WI38 (cell line): ENCODE measurements at regions not wholly inside any gene's neighbourhood (a gene's known extent, or its start where the extent isn't known, plus 50 kb on each side); places are given as distances from the start of the nearest gene placed in this dataset.

Source experiments
- H3K4me3 ChIP-seq: 2 replicates; pipeline ENCODE4 v1.5.1; 2011; ENCODE audit warnings: low read depth, mild to moderate bottlenecking, control low read depth, low read length
- CTCF ChIP-seq: IDR thresholded peaks from 2 replicates; pipeline ENCODE4 v1.5.1; 2012; ENCODE audit warnings: low read depth, mild to moderate bottlenecking, control low read depth, low read length

GRCh38 chr4:18201885-18202284, 180.3 kb upstream of the LCORL start:
- H3K4me3 ChIP-seq, result no peak overlapping the region
- no peak for TF ChIP-seq CTCF

GRCh38 chr4:18198653-18199052, 177.1 kb upstream of the LCORL start:
- H3K4me3 ChIP-seq, result no peak overlapping the region
- no peak for TF ChIP-seq CTCF

- TF ChIP-seq CTCF, result no peak
Measured at GRCh38 chr4:18197467-18197866, 175.9 kb upstream of the LCORL start.

GRCh38 chr4:18194278-18194677, 172.7 kb upstream of the LCORL start:
- no peak for TF ChIP-seq CTCF
- no peak overlapping the region for H3K4me3 ChIP-seq

More at GRCh38 chr4:18197467-18197866, 175.9 kb upstream of the LCORL start:
- H3K4me3 ChIP-seq, result no peak overlapping the region

GRCh38 chr4:18192901-18193300, 171.3 kb upstream of the LCORL start:
- no peak for TF ChIP-seq CTCF
- no peak overlapping the region for H3K4me3 ChIP-seq

GRCh38 chr4:18185491-18185890, 163.9 kb upstream of the LCORL start:
- no peak for TF ChIP-seq CTCF
- no peak overlapping the region for H3K4me3 ChIP-seq

GRCh38 chr4:18180892-18181291, 159.3 kb upstream of the LCORL start:
- H3K4me3 ChIP-seq, result no peak overlapping the region
- TF ChIP-seq CTCF, result no peak
